ENCODE measurements at regions not wholly inside any gene's neighbourhood (a gene's known extent, or its start where the extent isn't known, plus 50 kb on each side); places are given as distances from the start of the nearest gene placed in this dataset.

DNA sequence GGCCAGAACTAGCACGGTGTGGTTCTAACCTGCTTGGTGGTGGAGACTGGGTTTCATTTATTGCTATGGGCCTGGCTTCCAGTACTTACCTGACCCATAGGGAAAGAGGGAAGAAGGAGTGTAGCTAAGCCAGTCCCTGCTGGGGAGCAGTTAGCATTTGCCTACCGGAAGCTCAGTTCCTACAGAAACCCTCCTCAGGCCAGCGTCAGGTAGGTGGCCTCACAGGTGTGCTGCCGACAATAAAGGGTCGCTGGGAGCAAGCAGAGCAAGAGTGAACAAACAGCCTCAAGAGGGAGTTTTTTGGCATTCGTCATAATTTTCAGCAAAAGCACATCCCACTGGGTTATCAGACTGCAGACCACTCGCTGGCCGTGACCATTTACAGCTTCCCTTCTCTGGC is 740.6 kb upstream of the TENM3 start:
- no peaks in the 10 kb centered on the region for H3K9me2 ChIP-seq (ENCODE audit: insufficient read depth)
- BruUV-seq (replicated peaks): no TSS peak
- no peak for DNase-seq (ENCODE audit: low read depth, low spot score)
- no peak overlapping the region for H3K4me2 ChIP-seq (ENCODE audit: low read length)
- H3K79me2 ChIP-seq (ENCODE audit: insufficient read depth, low read length): no peaks in the 10 kb centered on the region
- no peak overlapping the region for H2AFZ ChIP-seq (ENCODE audit: low read depth, low read length, poor library complexity, severe bottlenecking)
- H3K4me3 ChIP-seq (replicated peaks in 1 of 2; ENCODE audit: low read depth in 1 of 2, low read length in 2 of 2): no peak overlapping the region
- no peak overlapping the region for H3K9ac ChIP-seq (ENCODE audit: low read length)
- RAD21 ChIA-PET (ENCODE audit: low non-redundant PET in 1 of 2, low total read pairs in 2 of 2, uncharacterized antibody in 2 of 2, unreplicated experiment in 2 of 2): no interaction called here
- POLR2A ChIA-PET: no interaction called here
- no peaks in the 10 kb centered on the region for H3K9me3 ChIP-seq (ENCODE audit: control insufficient read depth in 1 of 2, insufficient read depth in 1 of 2, low read depth in 1 of 2, low read length in 2 of 2)
- H3K4me1 ChIP-seq (ENCODE audit: control insufficient read depth in 1 of 2, insufficient read depth in 2 of 2, low read length in 2 of 2): no peaks in the 10 kb centered on the region
- intact Hi-C loops (cut with micrococcal nuclease): no loop called here
- H3K27ac ChIP-seq (ENCODE audit: low read depth, low read length): no peak overlapping the region
- H3K27me3 ChIP-seq (ENCODE audit: insufficient read depth, low read length): peaks cover 29% of the 10 kb centered on the region
- TF ChIP-seq POLR2A (IDR thresholded peaks at IDR 0.05; ENCODE audit: borderline replicate concordance, extremely low read depth, insufficient read depth, insufficient read length) (no peak), YY1 (IDR thresholded peaks at IDR 0.05; ENCODE audit: extremely low read depth, insufficient replicate concordance, low read depth, low read length) (no peak), ZNF274 (IDR thresholded peaks at IDR 0.05; ENCODE audit: low read depth, low read length) (no peak), SP1 (IDR thresholded peaks at IDR 0.05; ENCODE audit: low read depth) (no peak), EZH2 (IDR thresholded peaks at IDR 0.05) (no peak), JUND (IDR thresholded peaks at IDR 0.05) (no peak), RAD21 (IDR thresholded peaks at IDR 0.05; ENCODE audit: low read depth) (no peak)
- TF ChIP-seq, protein P1, sequence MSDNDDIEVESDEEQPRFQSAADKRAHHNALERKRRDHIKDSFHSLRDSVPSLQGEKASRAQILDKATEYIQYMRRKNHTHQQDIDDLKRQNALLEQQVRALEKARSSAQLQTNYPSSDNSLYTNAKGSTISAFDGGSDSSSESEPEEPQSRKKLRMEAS (IDR thresholded peaks at IDR 0.05): no peak
- no peak for ATAC-seq
- CTCF ChIA-PET: no interaction called here
- no peaks in the 10 kb centered on the region for H3K36me3 ChIP-seq (ENCODE audit: control insufficient read depth in 1 of 2, insufficient read depth in 2 of 2, low read length in 2 of 2)
- no peaks in the 10 kb centered on the region for H4K20me1 ChIP-seq (ENCODE audit: insufficient read depth)

DNA sequence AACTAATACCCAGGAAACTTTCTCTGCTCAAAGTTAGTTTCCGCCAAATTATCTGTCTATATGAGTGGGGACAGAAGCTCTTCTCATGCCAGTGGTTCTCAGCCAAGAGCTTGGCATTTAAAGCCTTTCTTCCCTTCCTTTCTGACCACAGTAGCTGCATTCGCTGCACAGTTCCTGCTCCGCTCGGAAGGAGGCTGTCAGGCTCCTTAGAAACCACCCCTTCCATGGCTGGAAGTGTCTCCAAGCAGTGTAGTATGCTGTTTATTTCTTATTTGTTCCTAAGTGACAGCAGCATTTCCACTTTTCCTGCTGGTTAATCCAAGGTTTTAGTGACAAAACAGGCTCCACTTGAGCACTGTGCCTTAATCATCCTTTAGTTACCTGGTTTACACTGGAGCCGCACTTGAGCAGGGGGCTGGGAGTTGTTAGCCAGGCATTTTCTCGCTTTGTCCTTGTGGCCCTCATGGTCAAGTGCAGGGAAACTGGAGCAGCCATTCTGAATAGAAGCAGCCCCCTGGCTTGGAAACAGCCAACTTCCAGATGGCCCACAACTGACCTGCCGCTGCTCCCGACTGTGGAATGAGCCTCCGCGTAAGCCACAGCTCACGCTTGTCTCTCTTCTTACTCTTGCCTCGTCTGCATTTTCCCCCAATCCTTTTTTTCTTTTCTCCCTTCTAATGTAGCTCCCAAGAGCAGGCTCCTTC is 739.4 kb upstream of the TENM3 start:
- ChIA-PET RAD21 (ENCODE audit: low non-redundant PET in 1 of 2, low total read pairs in 2 of 2, uncharacterized antibody in 2 of 2, unreplicated experiment in 2 of 2) (no interaction called here), CTCF (no interaction called here)

More for the DNA sequence above, 739.4 kb upstream of the TENM3 start:
- no peak overlapping the region for H3K4me3 ChIP-seq (replicated peaks in 1 of 2; ENCODE audit: low read depth in 1 of 2, low read length in 2 of 2)
- intact Hi-C loops (cut with micrococcal nuclease): no loop called here
- POLR2A ChIA-PET: no interaction called here
- H2AFZ ChIP-seq (ENCODE audit: low read depth, low read length, poor library complexity, severe bottlenecking): no peak overlapping the region
- ATAC-seq (no peak), DNase-seq (ENCODE audit: low read depth, low spot score) (no peak)
- no peaks in the 10 kb centered on the region for H3K9me3 ChIP-seq (ENCODE audit: control insufficient read depth in 1 of 2, insufficient read depth in 1 of 2, low read depth in 1 of 2, low read length in 2 of 2)
- H3K9ac ChIP-seq (ENCODE audit: low read length): no peak overlapping the region
- BruUV-seq (replicated peaks): no TSS peak
- no peaks in the 10 kb centered on the region for H3K36me3 ChIP-seq (ENCODE audit: control insufficient read depth in 1 of 2, insufficient read depth in 2 of 2, low read length in 2 of 2)
- no peak overlapping the region for H3K27ac ChIP-seq (ENCODE audit: low read depth, low read length)
- no peaks in the 10 kb centered on the region for H4K20me1 ChIP-seq (ENCODE audit: insufficient read depth)
- H3K27me3 ChIP-seq (ENCODE audit: insufficient read depth, low read length): peaks cover 21% of the 10 kb centered on the region
- no peak overlapping the region for H3K4me2 ChIP-seq (ENCODE audit: low read length)
- no peaks in the 10 kb centered on the region for H3K79me2 ChIP-seq (ENCODE audit: insufficient read depth, low read length)
- TF ChIP-seq ELF1 (IDR thresholded peaks at IDR 0.05; ENCODE audit: borderline replicate concordance, low read depth) (no peak), YY1 (IDR thresholded peaks at IDR 0.05; ENCODE audit: extremely low read depth, insufficient replicate concordance, low read depth, low read length) (no peak), ZFX (IDR thresholded peaks at IDR 0.05) (no peak), EZH2phosphoT487 (IDR thresholded peaks at IDR 0.05; ENCODE audit: borderline replicate concordance) (no peak), SP1 (IDR thresholded peaks at IDR 0.05; ENCODE audit: low read depth) (no peak), CEBPB (IDR thresholded peaks at IDR 0.05; ENCODE audit: low read depth) (no peak), ZNF274 (IDR thresholded peaks at IDR 0.05; ENCODE audit: low read depth, low read length) (no peak), JUND (IDR thresholded peaks at IDR 0.05) (no peak)
- TF ChIP-seq, protein P2, sequence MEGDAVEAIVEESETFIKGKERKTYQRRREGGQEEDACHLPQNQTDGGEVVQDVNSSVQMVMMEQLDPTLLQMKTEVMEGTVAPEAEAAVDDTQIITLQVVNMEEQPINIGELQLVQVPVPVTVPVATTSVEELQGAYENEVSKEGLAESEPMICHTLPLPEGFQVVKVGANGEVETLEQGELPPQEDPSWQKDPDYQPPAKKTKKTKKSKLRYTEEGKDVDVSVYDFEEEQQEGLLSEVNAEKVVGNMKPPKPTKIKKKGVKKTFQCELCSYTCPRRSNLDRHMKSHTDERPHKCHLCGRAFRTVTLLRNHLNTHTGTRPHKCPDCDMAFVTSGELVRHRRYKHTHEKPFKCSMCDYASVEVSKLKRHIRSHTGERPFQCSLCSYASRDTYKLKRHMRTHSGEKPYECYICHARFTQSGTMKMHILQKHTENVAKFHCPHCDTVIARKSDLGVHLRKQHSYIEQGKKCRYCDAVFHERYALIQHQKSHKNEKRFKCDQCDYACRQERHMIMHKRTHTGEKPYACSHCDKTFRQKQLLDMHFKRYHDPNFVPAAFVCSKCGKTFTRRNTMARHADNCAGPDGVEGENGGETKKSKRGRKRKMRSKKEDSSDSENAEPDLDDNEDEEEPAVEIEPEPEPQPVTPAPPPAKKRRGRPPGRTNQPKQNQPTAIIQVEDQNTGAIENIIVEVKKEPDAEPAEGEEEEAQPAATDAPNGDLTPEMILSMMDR (IDR thresholded peaks at IDR 0.05 in 2 of 3, conservative IDR thresholded peaks at IDR 0.05 in 1 of 3; ENCODE audit: borderline replicate concordance in 1 of 3, insufficient read depth in 1 of 3, low read depth in 2 of 3, low read length in 2 of 3): no peak
- TF ChIP-seq, protein P3, sequence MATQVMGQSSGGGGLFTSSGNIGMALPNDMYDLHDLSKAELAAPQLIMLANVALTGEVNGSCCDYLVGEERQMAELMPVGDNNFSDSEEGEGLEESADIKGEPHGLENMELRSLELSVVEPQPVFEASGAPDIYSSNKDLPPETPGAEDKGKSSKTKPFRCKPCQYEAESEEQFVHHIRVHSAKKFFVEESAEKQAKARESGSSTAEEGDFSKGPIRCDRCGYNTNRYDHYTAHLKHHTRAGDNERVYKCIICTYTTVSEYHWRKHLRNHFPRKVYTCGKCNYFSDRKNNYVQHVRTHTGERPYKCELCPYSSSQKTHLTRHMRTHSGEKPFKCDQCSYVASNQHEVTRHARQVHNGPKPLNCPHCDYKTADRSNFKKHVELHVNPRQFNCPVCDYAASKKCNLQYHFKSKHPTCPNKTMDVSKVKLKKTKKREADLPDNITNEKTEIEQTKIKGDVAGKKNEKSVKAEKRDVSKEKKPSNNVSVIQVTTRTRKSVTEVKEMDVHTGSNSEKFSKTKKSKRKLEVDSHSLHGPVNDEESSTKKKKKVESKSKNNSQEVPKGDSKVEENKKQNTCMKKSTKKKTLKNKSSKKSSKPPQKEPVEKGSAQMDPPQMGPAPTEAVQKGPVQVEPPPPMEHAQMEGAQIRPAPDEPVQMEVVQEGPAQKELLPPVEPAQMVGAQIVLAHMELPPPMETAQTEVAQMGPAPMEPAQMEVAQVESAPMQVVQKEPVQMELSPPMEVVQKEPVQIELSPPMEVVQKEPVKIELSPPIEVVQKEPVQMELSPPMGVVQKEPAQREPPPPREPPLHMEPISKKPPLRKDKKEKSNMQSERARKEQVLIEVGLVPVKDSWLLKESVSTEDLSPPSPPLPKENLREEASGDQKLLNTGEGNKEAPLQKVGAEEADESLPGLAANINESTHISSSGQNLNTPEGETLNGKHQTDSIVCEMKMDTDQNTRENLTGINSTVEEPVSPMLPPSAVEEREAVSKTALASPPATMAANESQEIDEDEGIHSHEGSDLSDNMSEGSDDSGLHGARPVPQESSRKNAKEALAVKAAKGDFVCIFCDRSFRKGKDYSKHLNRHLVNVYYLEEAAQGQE (IDR thresholded peaks at IDR 0.05; ENCODE audit: low read depth): no peak
- H3K9me2 ChIP-seq (ENCODE audit: insufficient read depth): no peaks in the 10 kb centered on the region
- no peaks in the 10 kb centered on the region for H3K4me1 ChIP-seq (ENCODE audit: control insufficient read depth in 1 of 2, insufficient read depth in 2 of 2, low read length in 2 of 2)

All from HCT116 (cell line).